BLaER1 (cell line): ENCODE measurements at regions not wholly inside any gene's neighbourhood (a gene's known extent, or its start where the extent isn't known, plus 50 kb on each side); places are given as distances from the start of the nearest gene placed in this dataset.
"Not testable (repeated sequence)": the region's sequence is repeated elsewhere in the genome, so short reads cannot be mapped to it uniquely, and the experiment has no call there.

ENCODE experiments used
- H3K27ac ChIP-seq: shearing (Covaris generic); formaldehyde crosslinking; 2 replicates; pipeline ENCODE4 v1.8.1; 2022
- H3K27me3 ChIP-seq: shearing (Covaris generic); formaldehyde crosslinking; 2 replicates; pipeline ENCODE4 v1.8.1; 2022
- H3K36me3 ChIP-seq: shearing (Covaris generic); formaldehyde crosslinking; 2 replicates; pipeline ENCODE4 v1.8.1; 2022
- H3K4me1 ChIP-seq: shearing (Covaris generic); formaldehyde crosslinking; 2 replicates; pipeline ENCODE4 v1.8.1; 2022
- H3K4me2 ChIP-seq: shearing (Covaris generic); formaldehyde crosslinking; 2 replicates; pipeline ENCODE4 v1.8.1; 2022
- H3K4me3 ChIP-seq: shearing (Covaris generic); formaldehyde crosslinking; 2 replicates; pipeline ENCODE4 v1.8.1; 2022
- H3K9ac ChIP-seq: shearing (Covaris generic); formaldehyde crosslinking; 2 replicates; pipeline ENCODE4 v1.8.1; 2022
- H3K9me3 ChIP-seq: shearing (Covaris generic); formaldehyde crosslinking; 2 replicates; pipeline ENCODE4 v1.8.1; 2022
- H4K20me1 ChIP-seq: shearing (Covaris generic); formaldehyde crosslinking; 2 replicates; pipeline ENCODE4 v1.8.1; 2022
- Cebpa-rat ChIP-seq: shearing (Covaris generic); IDR thresholded peaks from 2 replicates; pipeline ENCODE4 v1.8.1; 2022

DNA sequence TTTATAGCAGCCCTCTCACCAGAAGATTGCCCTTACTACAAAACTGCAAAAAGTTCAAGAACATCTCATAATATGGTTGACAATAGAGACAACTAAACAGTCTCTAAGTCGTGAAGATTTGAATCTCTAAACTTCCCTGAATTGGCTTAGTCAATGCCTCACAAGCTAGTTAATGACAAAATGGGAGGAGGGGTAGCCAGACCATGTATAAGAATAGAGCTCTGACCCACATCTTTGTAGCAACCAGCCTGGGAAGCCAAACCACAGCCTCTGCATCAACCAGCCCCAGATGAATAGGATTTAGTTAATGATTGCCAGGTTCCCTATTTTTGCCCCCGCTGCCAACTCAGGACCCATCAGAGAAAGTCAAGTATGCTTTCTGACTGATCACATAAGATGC, 1265.9 kb upstream of the PCDH10 start:
- not testable (repeated sequence) for H3K4me1 ChIP-seq, H3K36me3 ChIP-seq, H4K20me1 ChIP-seq, H3K27ac ChIP-seq, H3K9ac ChIP-seq, H3K27me3 ChIP-seq, H3K4me3 ChIP-seq, H3K4me2 ChIP-seq, H3K9me3 ChIP-seq

DNA sequence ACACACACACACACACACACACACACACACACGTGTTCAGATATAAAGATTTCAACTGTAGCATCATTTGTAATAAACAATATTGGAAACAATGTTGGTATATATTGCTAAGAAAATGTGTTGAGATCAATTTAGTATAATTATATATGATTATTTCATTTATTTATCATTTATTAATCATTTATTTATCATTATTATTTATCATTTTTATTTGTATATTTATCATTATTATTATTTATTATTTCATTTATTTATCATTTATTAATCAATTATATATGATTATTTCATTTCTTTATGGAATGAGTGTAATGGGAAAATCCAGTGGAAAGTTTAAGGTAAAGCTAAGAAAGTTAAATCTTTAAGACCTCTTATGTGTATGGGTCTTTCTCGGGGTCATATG, 1223.4 kb upstream of the PCDH10 start:
- H3K4me1 ChIP-seq, H3K4me3 ChIP-seq, H3K27me3 ChIP-seq, H3K27ac ChIP-seq, H3K4me2 ChIP-seq, H3K9me3 ChIP-seq, H3K36me3 ChIP-seq, H4K20me1 ChIP-seq, H3K9ac ChIP-seq: not testable (repeated sequence)

DNA sequence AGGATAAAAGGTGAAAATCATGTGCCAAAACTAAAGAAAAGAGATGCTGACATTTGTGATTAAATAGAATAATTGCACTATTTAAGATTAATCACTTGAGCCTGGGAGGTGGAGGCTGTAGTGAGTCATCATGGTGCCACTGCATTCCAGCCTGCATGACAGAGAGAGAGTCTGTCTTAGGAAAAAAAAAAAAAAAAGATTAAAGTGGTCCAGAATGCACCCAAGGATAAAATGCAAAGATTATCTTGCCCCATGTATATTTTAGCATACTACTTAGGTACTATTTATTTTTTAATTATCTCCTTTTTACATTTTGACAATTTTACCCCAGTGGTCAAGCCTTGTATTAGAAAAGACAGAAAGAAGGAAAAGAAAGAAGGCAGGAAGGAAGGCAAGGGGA, 1181.4 kb upstream of the PCDH10 start:
- H4K20me1 ChIP-seq, H3K27me3 ChIP-seq, H3K4me2 ChIP-seq, H3K9me3 ChIP-seq, H3K27ac ChIP-seq, H3K36me3 ChIP-seq, H3K4me3 ChIP-seq, H3K9ac ChIP-seq, H3K4me1 ChIP-seq: not testable (repeated sequence)

DNA sequence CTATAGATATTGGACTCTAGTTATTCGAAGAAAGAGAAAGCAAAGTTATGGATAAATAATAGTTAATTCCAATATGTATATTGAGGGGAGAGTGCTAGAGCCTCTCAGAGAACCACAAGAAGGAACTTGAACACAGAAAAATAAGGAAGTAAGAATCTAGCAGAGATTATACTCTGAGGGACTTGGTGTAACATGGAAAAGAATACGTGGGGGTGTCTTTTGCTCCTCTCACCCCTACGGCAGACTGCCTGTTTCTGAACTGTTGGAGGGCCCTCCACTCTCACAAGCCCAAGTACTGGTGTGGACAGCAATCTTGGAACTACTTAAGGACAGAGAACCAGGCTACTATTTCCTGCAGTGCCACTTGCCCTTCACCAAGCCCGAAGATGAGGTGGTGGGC, 1174.4 kb upstream of the PCDH10 start:
- Histone ChIP-seq H3K27me3 (no peaks in the 10 kb centered on the region), H4K20me1 (no peaks in the 10 kb centered on the region), H3K4me3 (no peak overlapping the region), H3K27ac (no peak overlapping the region), H3K4me2 (no peak overlapping the region), H3K9ac (no peak overlapping the region), H3K4me1 (no peaks in the 10 kb centered on the region), H3K9me3 (peaks cover 39% of the 10 kb centered on the region), H3K36me3 (no peaks in the 10 kb centered on the region)
- TF ChIP-seq Cebpa-rat: no peak

DNA sequence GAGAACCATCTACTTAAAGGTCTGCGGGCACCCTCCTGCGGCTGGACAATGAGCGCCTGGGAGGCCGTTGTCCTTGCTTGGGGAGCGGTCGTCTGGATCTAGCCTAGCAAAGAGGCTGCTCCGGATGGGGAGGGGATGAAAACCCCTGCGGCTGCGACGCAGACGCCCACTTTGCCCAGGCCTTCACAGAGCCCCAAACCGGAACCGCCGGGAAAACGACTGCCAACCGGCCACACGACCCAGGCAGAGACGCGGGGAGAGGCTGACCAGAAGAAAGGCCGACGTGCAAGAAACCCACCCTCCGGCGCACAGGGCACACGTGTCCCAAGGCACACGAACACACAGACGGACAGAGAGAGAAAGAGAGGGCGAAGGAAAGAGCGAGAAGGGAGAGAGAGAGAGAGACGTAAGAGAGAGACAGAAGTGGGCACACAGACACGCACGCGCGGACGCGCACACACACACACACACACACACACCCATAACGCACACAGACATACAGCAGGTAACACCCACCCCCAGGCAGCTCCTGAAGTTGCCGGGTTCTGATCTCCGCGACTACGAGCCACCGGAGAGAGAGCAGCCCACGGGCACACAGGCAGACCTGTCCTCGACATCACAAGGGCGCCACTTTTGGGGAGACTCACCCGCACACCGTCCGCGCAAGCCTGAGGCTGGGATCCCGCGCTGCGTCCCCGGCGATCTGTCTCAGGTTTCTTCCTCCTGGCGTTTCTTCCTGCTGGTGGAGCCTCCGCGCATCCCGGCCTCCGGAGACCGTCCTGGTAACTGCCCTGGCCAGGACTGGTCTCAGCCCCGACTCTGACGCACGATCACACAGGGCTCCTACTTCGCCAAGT, 1173.6 kb upstream of the PCDH10 start:
- H3K4me3 ChIP-seq, H3K27ac ChIP-seq, H3K9ac ChIP-seq: not testable (repeated sequence)

DNA sequence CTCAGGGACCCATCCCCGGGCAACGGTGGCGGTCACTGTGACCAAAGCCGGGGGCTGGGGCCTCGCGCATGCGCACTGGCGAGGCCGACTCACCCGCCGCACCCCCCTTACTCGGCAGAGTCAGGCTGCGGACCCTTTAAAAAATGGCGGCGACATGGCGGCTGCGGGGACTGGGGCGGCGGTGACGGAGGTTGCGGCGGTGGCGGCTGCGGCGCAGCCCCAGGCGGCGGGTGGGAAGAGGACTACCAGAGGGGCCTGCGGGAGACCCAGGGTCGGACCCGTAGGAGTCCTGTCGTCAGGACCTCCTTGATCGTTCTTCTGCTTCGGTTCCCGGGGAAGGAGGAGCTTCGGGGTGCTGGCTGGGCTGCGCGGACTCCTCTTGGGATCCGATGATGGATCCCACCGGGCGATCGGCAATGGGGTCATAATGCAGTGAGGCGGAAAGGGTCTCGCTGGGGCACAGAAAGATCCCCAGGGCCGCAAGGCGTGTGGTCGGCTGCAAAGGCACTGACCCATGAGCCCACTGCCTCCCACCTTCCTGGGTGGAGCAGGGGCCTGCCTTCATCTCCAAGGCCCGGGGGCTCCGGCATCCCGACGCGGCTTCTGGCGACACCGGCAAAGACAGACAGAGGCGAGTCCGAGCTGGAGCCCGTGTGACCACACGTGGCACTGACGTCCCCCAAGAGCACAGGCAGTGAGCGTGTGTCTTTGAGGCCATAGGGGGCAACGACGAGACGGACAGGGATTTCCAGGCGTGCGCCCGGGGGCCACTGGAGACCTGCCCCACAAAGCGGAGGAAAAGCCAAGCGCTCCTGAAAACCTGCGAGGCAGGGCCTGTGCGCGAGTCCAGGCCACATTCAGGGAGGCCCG, 1172.7 kb upstream of the PCDH10 start:
- not testable (repeated sequence) for H3K27me3 ChIP-seq, H3K4me1 ChIP-seq, H3K9ac ChIP-seq, H3K36me3 ChIP-seq, H3K4me2 ChIP-seq, H3K4me3 ChIP-seq, H4K20me1 ChIP-seq, H3K27ac ChIP-seq
- peaks cover 39% of the 10 kb centered on the region for H3K9me3 ChIP-seq

More for the DNA sequence above, 1173.6 kb upstream of the PCDH10 start:
- H3K36me3 ChIP-seq, H3K4me2 ChIP-seq, H4K20me1 ChIP-seq, H3K27me3 ChIP-seq, H3K4me1 ChIP-seq: not testable (repeated sequence)
- H3K9me3 ChIP-seq: peaks cover 39% of the 10 kb centered on the region

DNA sequence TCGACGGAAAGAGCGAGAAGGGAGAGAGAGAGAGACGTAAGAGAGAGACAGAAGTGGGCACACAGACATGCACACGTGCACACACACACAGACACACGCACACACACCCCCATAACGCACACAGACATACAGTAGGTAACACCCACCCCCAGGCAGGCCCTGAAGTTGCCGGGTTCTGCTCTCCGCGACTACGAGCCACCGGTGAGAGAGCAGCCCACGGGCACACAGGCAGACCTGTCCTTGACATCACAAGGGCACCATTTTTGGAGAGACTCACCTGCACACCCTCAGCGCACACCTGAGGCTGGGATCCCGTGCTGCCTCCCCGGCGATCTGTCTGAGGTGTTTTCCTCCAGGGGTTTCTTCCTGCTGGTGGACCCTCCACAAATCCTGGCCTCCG, 1171.0 kb upstream of the PCDH10 start:
- Histone ChIP-seq H3K9me3 (peaks cover 39% of the 10 kb centered on the region), H3K4me2 (no peak overlapping the region), H3K27me3 (no peaks in the 10 kb centered on the region), H3K9ac (no peak overlapping the region), H3K4me3 (no peak overlapping the region), H3K4me1 (no peaks in the 10 kb centered on the region), H3K27ac (no peak overlapping the region), H3K36me3 (no peaks in the 10 kb centered on the region), H4K20me1 (no peaks in the 10 kb centered on the region)
- TF ChIP-seq Cebpa-rat: no peak

DNA sequence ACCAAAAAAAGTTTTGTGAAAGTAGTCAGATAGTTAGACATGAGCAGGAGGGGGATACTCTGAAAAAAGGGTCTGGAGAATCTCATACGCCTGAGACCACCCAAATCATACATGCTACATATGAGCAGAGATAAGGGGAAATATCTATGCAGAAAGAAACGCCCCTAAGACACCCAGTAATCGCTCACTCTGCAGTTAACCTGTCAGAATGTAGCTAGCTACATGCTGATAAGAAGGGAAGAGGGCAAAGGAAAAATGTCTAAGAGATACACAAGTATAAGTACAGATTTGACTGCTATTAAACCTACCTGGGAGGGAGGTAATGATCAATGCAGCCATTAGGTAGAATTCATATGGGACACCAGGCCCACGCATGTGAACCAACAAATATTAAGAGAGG, 1159.5 kb upstream of the PCDH10 start:
- TF ChIP-seq Cebpa-rat: no peak
- no peaks in the 10 kb centered on the region for H4K20me1 ChIP-seq
- no peak overlapping the region for H3K9ac ChIP-seq
- H3K27me3 ChIP-seq: no peaks in the 10 kb centered on the region
- no peak overlapping the region for H3K4me3 ChIP-seq
- no peak overlapping the region for H3K27ac ChIP-seq
- H3K36me3 ChIP-seq: no peaks in the 10 kb centered on the region
- no peaks in the 10 kb centered on the region for H3K4me1 ChIP-seq
- H3K9me3 ChIP-seq: no peaks in the 10 kb centered on the region
- no peak overlapping the region for H3K4me2 ChIP-seq

DNA sequence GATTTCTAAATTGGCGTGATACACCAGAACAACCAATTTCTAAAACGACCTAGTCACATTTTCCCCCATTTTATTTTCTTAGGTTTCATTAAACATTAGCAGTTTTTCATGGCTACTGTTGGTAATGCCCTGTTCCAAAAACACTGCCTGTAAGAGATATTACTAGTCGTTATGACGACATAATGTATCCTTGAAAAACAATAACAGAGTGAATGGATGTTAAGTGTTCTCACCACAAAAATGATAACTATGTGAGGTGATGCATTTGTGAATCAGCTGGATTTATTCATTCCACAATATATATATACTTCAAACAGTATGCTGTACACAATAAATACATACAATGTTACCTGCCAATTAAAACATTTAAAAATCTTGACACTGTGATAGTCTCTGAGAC, 1147.6 kb upstream of the PCDH10 start:
- H4K20me1 ChIP-seq: no peaks in the 10 kb centered on the region
- H3K9me3 ChIP-seq: no peaks in the 10 kb centered on the region
- H3K27ac ChIP-seq: no peak overlapping the region
- H3K9ac ChIP-seq: no peak overlapping the region
- no peaks in the 10 kb centered on the region for H3K36me3 ChIP-seq
- no peaks in the 10 kb centered on the region for H3K27me3 ChIP-seq
- no peak for TF ChIP-seq Cebpa-rat
- no peak overlapping the region for H3K4me2 ChIP-seq
- no peak overlapping the region for H3K4me3 ChIP-seq
- no peaks in the 10 kb centered on the region for H3K4me1 ChIP-seq

DNA sequence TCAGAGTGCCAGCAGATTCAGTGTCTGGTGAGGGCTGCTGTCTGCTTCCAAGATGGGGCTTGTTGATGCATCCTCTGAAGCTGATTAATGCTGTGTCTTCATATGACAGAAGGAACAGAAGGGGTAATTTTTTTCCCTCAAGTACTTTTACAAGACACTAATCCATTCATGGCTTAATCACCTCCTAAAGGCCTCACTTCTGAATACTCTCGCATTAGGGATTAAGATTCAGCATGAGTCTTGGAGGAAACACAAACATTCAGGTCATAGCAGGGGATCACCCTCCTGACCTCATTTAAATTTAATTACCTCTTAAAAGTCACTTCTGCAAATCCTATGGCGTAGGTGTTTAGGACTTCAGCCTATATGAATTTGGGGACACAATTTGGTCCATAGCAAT, 1145.5 kb upstream of the PCDH10 start:
- no peak for TF ChIP-seq Cebpa-rat
- H3K27ac ChIP-seq: no peak overlapping the region
- H3K4me1 ChIP-seq: no peaks in the 10 kb centered on the region
- H3K9me3 ChIP-seq: no peaks in the 10 kb centered on the region
- no peaks in the 10 kb centered on the region for H4K20me1 ChIP-seq
- H3K9ac ChIP-seq: no peak overlapping the region
- H3K4me2 ChIP-seq: no peak overlapping the region
- H3K27me3 ChIP-seq: no peaks in the 10 kb centered on the region
- H3K4me3 ChIP-seq: no peak overlapping the region
- no peaks in the 10 kb centered on the region for H3K36me3 ChIP-seq
